Prostate gland (tissue), 2 donors: ENCODE measurements at regions not wholly inside any gene's neighbourhood (a gene's known extent, or its start where the extent isn't known, plus 50 kb on each side); places are given as distances from the start of the nearest gene placed in this dataset.
"Not testable (repeated sequence)": the region's sequence is repeated elsewhere in the genome, so short reads cannot be mapped to it uniquely, and the experiment has no call there.

Source experiments
- DNase-seq: peaks from one replicate; pipeline ENCODE4 v3.0.0-alpha.2; 2019; ENCODE audit warnings: low spot score
- H3K27ac ChIP-seq, 2 donors: fragments of 200-600 bp; sonication (generic); 2 replicates each; pipeline ENCODE4 v1.5.1; 2017 to 2019
- H3K27me3 ChIP-seq: fragments of 200-600 bp; sonication (generic); replicated peaks from 2 replicates; pipeline ENCODE4 v1.5.1; 2019; ENCODE audit not compliant: insufficient read depth
- H3K36me3 ChIP-seq, 2 donors: fragments of 200-600 bp; sonication (generic); 1 replicate in 1 of 2; 2 replicates in 1 of 2; pipeline versions ENCODE4 v1.5.1 to v1.8.1; 2017 to 2019
- H3K4me1 ChIP-seq: fragments of 200-600 bp; sonication (generic); replicated peaks from 2 replicates; pipeline ENCODE4 v1.5.1; 2019
- H3K4me3 ChIP-seq, 2 donors: fragments of 200-600 bp; sonication (generic); 2 replicates each; pipeline ENCODE4 v1.5.1; 2017 to 2019
- H3K9me3 ChIP-seq: fragments of 200-600 bp; sonication (generic); 2 replicates; pipeline ENCODE4 v1.5.1; 2017
- POLR2A ChIP-seq: fragments of 450-650 bp; IDR thresholded peaks from one replicate; pipeline ENCODE4 v1.6.1; 2016; ENCODE audit warnings: antibody characterized with exemption, mild to moderate bottlenecking
- POLR2AphosphoS5 ChIP-seq: sonication (generic); formaldehyde crosslinking; IDR thresholded peaks from one replicate; pipeline ENCODE4 v1.6.1; 2017; ENCODE audit warnings: antibody characterized with exemption
- WGBS: methylation state at CpG from one replicate; pipeline ENCODE4 v1.1.5; 2018; 5-methylcytosine and 5-hydroxymethylcytosine counted together
- intact Hi-C: fragments of 100-400 bp; cut with DNase I; formaldehyde crosslinking; loops from one replicate; pipeline ENCODE4 v1.14.2; 2022
- TF ChIP-seq, protein P1 (sequence below), 4 experiments: fragments of 200-600 bp in 2 of 4; fragments of 450-650 bp in 2 of 4; sonication (generic) in 2 of 4; IDR thresholded peaks; 1 replicate in 3 of 4; 2 replicates in 1 of 4; pipeline ENCODE4 v1.5.1; 2016 to 2019; ENCODE audit warnings: antibody characterized with exemption in 4 of 4, mild to moderate bottlenecking in 2 of 4, moderate library complexity in 2 of 4

DNA sequence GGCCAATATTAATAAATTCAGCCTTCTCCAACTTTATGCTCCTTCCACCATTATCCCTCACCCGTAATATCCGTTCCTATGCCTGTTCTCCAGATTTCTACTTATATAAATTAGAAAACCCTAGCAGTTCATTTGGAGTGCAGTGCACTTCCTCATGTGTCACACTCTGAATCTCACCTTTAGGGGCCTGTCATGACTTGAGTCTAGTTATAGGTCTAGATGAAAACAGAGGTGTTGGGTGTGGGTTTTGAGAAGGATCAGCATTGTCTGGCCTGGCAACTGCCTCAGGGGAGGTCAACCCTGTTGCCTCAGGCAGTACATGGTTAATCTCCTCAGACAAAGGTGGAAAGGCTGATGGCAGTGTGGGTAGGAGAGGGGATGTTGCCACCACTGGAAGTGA lies 876.8 kb downstream of the FAT4 start:
- Histone ChIP-seq H3K4me1 (no peaks in the 10 kb centered on the region), H3K36me3 (no peaks in the 10 kb centered on the region), H3K27ac (no peak overlapping the region), H3K4me3 (no peak overlapping the region), H3K27me3 (no peaks in the 10 kb centered on the region), H3K9me3 (no peaks in the 10 kb centered on the region)
- 93% methylated on average over 2 of the region's 2 CpGs for WGBS
- no peak for DNase-seq
- TF ChIP-seq POLR2AphosphoS5 = no peak
- intact Hi-C loops = no loop called here

DNA sequence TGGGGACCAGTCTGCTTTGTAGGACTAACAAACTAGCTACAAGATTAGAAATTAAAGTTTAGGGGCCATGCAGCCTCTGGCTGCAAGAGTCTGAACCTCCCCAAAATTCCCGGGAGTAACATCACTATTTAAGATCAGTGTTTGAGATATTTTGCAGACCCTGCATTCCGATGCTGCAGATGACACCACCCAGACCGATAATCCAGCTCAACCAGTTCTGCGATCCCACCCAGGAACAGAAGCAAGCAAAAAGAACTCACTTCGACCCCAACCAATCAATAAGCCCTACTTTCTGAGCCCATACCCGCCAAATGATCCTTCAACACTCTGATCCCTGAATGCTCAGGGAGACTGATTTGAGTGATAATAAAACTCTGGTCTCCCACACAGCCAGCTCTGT lies 877.8 kb downstream of the FAT4 start:
- 41% methylated on average over 6 of the region's 6 CpGs for WGBS
- Histone ChIP-seq H3K27me3 (no peaks in the 10 kb centered on the region), H3K4me1 (no peaks in the 10 kb centered on the region), H3K4me3 (no peak overlapping the region), H3K36me3 (no peaks in the 10 kb centered on the region), H3K9me3 (no peaks in the 10 kb centered on the region), H3K27ac (no peak overlapping the region)
- DNase-seq = no peak
- intact Hi-C loops = no loop called here
- TF ChIP-seq, protein P1, sequence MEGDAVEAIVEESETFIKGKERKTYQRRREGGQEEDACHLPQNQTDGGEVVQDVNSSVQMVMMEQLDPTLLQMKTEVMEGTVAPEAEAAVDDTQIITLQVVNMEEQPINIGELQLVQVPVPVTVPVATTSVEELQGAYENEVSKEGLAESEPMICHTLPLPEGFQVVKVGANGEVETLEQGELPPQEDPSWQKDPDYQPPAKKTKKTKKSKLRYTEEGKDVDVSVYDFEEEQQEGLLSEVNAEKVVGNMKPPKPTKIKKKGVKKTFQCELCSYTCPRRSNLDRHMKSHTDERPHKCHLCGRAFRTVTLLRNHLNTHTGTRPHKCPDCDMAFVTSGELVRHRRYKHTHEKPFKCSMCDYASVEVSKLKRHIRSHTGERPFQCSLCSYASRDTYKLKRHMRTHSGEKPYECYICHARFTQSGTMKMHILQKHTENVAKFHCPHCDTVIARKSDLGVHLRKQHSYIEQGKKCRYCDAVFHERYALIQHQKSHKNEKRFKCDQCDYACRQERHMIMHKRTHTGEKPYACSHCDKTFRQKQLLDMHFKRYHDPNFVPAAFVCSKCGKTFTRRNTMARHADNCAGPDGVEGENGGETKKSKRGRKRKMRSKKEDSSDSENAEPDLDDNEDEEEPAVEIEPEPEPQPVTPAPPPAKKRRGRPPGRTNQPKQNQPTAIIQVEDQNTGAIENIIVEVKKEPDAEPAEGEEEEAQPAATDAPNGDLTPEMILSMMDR (IDR thresholded peaks at IDR 0.05) = no peak
- TF ChIP-seq POLR2A = no peak
- no peak for TF ChIP-seq POLR2AphosphoS5

DNA sequence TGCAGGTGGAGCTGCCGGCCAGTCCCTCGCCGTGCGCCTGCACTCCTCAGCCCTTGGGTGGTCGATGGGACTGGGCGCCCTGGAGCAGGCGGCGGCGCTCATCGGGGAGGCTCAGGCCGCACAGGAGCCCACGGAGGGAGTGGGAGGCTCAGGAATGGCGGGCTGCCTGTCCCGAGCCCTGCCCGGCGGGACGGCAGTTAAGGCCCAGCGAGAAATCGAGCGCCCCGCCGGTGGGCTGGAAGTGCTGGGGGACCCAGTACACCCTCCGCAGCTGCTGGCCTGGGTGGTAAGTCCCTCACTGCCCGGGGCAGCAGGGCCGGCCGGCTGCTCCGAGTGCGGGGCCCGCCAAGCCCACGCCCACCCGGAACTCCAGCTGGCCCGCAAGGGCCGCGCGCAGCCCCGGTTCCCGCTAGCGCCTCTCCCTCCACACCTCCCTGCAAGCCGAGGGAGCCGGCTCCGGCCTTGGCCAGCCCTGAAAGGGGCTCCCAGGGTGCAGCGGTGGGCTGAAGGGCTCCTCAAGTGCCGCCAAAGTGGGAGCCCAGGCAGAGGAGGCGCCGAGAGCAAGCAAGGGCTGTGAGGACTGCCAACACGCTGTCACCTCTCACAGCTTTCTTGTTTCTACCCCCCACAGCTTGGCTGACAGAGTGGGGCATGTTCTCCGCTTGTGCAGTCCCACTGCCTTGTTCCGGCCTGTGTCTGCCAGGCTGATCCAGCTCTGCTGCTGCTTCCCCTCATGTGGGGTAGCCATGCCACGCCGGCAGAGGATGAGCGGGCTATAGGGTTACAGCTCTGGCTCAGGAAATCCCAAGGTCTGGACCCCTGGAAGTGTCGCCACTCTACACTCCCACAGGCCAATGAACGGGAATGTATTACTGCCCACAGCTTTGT lies 886.7 kb downstream of the FAT4 start:
- not testable (repeated sequence) for H3K4me3 ChIP-seq

DNA sequence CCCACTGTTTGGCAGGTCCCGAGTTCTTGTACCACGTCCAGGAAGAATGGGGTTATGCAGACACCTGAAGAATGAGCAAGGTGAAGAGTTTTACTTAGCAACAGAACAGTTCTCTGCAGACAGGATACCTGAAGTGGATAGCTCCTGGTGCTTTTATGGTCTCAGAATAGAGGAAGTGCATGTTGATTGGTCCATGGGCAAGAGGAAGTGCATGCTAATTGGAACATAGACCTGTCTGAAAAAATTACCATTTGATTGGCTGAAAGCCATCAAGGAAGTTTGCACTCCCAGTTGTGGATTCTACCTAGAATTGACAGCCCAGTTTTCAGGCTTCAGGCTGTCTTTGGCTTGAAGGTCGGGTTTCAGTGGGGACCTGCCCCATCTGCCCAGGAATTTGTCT lies 887.5 kb downstream of the FAT4 start:
- H3K27me3 ChIP-seq = no peaks in the 10 kb centered on the region
- H3K9me3 ChIP-seq = no peaks in the 10 kb centered on the region
- no peak for TF ChIP-seq POLR2A
- TF ChIP-seq, protein P1 (IDR thresholded peaks at IDR 0.05) = no peak
- TF ChIP-seq POLR2AphosphoS5 = no peak
- H3K4me3 ChIP-seq = no peak overlapping the region
- WGBS = 91% methylated on average over 3 of the region's 3 CpGs
- no peak overlapping the region for H3K27ac ChIP-seq
- no peaks in the 10 kb centered on the region for H3K36me3 ChIP-seq
- intact Hi-C loops = no loop called here
- no peaks in the 10 kb centered on the region for H3K4me1 ChIP-seq
- no peak for DNase-seq

More for the DNA sequence above, 886.7 kb downstream of the FAT4 start:
- H3K4me1 ChIP-seq, H3K9me3 ChIP-seq, intact Hi-C loops, DNase-seq, H3K36me3 ChIP-seq, H3K27me3 ChIP-seq, H3K27ac ChIP-seq: not testable (repeated sequence)
- WGBS = 94% methylated on average over 52 of the region's 53 CpGs

DNA sequence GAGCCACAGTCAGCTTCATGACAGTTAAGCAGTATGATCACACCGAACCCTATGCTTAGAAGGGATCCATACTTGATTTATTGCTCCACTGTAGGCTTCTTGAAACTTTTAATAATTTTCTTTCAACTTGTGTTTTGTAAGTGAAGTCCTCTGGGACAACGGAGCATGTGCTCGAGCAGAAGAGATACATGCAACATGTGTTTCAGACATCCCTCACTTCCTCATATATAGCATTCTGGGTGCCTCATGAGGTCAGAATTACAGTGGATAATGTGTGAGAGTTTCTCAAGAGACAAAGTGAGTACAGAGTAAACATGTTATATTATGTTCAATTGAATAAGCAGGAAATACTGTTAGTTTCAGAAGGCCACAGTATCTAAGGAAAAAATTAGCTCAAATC lies 893.2 kb downstream of the FAT4 start:
- no peaks in the 10 kb centered on the region for H3K9me3 ChIP-seq
- no peaks in the 10 kb centered on the region for H3K27me3 ChIP-seq
- no peak for TF ChIP-seq POLR2AphosphoS5
- H3K36me3 ChIP-seq = no peaks in the 10 kb centered on the region
- no peak for DNase-seq
- H3K27ac ChIP-seq = no peak overlapping the region
- 94% methylated on average over 3 of the region's 3 CpGs for WGBS
- no peak overlapping the region for H3K4me3 ChIP-seq
- intact Hi-C loops = no loop called here
- H3K4me1 ChIP-seq = no peaks in the 10 kb centered on the region

DNA sequence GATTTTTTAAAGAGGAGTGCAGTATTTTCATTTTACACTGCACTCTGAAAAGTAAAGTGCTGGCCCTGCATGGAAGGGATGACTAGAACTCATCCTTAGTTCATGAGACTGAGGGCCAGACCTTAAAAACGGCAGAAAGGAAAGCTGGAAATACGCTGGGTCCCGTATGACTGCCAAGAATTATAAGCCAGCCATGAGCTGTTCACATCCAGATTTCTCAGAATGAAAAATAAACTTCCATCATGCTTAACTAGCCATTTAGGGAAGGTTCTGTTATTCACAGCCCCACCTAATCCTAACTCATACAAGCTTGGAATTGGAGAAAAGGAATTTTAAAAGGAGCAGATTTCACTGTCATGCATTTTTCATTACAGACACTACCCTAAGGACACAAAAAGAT lies 894.4 kb downstream of the FAT4 start:
- Histone ChIP-seq H3K27ac (no peak overlapping the region), H3K4me3 (no peak overlapping the region), H3K4me1 (no peaks in the 10 kb centered on the region), H3K27me3 (no peaks in the 10 kb centered on the region), H3K9me3 (no peaks in the 10 kb centered on the region), H3K36me3 (no peaks in the 10 kb centered on the region)
- intact Hi-C loops = no loop called here
- DNase-seq = no peak
- 66% methylated on average over 3 of the region's 3 CpGs for WGBS
- TF ChIP-seq, protein P1 (IDR thresholded peaks at IDR 0.05) = no peak
- no peak for TF ChIP-seq POLR2A
- no peak for TF ChIP-seq POLR2AphosphoS5
